Aorta (tissue), 5 donors: ENCODE measurements at regions not wholly inside any gene's neighbourhood (a gene's known extent, or its start where the extent isn't known, plus 50 kb on each side); places are given as distances from the start of the nearest gene placed in this dataset.

ENCODE experiments used
- ATAC-seq: fragments of 200-7000 bp; cut with Tn5 transposase; one replicate; pipeline ENCODE4 v1.9.1; 2022; ENCODE audit warnings: moderate library complexity; ENCODE audit not compliant: low FRiP score
- DNase-seq, 2 donors: peaks; one replicate each; pipeline ENCODE4 v3.0.0-alpha.2; 2020
- H3K27ac ChIP-seq, 2 donors: one replicate each; pipeline ENCODE4 v1.5.1; 2013; ENCODE audit warnings: low read length in 2 of 2, mild to moderate bottlenecking in 2 of 2, moderate library complexity in 2 of 2, control low read depth in 1 of 2, inconsistent platforms in 1 of 2, low read depth in 1 of 2
- H3K27me3 ChIP-seq, 2 donors: one replicate each; pipeline ENCODE4 v1.6.1; 2013; ENCODE audit warnings: control low read depth in 1 of 2, low read length in 1 of 2, mild to moderate bottlenecking in 1 of 2, moderate library complexity in 1 of 2; ENCODE audit not compliant: insufficient read depth in 2 of 2, control insufficient read depth in 1 of 2
- H3K36me3 ChIP-seq, 2 donors: one replicate each; pipeline ENCODE4 v1.6.1; 2013; ENCODE audit warnings: control low read depth in 1 of 2, low read length in 1 of 2, mild to moderate bottlenecking in 1 of 2; ENCODE audit not compliant: insufficient read depth in 2 of 2, control insufficient read depth in 1 of 2
- H3K4me1 ChIP-seq, 2 donors: one replicate each; pipeline ENCODE4 v1.6.1; 2013; ENCODE audit warnings: low read length in 2 of 2, control low read depth in 1 of 2, mild to moderate bottlenecking in 1 of 2, moderate library complexity in 1 of 2; ENCODE audit not compliant: insufficient read depth in 2 of 2, control insufficient read depth in 1 of 2
- H3K4me3 ChIP-seq, 2 donors: one replicate each; pipeline ENCODE4 v1.5.1; 2013; ENCODE audit warnings: low read length in 2 of 2, control low read depth in 1 of 2, mild to moderate bottlenecking in 1 of 2
- H3K9me3 ChIP-seq: one replicate; pipeline ENCODE4 v1.6.1; 2013; ENCODE audit warnings: mild to moderate bottlenecking, low read length; ENCODE audit not compliant: control insufficient read depth
- WGBS, 2 donors: extraction: QIAGEN DNeasy Blood & Tissue Kit; methylation state at CpG; one replicate each; pipeline ENCODE4 v1.1.7; 2013; 5-methylcytosine and 5-hydroxymethylcytosine counted together
- intact Hi-C, 2 donors: fragments of 100-400 bp; cut with DNase I; formaldehyde crosslinking; loops; one replicate each; pipeline versions ENCODE4 v1.14.2 to v1.15.0; 2022
- donor health status: healthy with polysubstance abuse.
- donor health status: Bipolar disorder and iron deficiency.
- donor health status: DM: no; HTN: no; CAD: no.
- donor health status: DM: no; HTN: no; CAD: no.
- donor health status: DM: yes; HTN: yes; CAD: no.

DNA sequence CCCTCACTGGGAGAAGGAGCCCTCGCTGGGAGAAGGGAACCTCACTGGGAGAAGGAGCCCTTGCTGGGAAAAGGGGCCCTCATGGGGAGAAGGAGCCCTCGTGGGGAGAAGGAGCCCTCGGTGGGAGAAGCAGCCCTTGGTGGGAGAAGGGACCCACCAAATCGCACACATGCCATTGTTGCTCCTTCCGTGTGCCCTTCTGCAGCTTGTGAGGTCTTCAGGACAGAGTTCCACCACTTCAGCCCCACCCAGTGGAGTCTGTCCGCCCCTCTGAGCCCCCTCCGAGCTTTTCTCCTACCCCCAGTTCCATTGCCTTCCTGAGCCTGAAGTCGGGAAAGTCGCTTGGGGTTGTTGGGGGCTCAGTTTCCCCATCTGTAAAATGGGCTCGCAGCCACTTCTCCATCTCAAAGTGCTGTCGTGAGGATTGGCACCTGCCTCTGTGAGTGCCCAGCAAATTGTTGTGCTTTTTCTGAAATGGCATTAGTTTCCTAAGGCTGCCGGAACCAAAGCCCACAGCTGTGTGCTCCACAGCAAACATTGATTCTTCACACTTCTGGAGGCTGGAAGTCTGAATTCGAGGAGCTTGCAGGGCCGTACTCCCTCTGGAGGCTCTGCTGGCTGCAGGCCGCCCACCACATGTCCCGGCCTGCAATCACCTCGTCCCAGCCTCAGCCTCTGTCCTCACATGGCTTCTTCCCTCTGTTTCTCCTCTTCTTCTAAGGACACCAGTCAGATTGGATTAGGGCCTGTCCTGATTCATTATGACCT is 124.7 kb upstream of the PMEPA1 start:
- Histone ChIP-seq H3K27me3 (no peaks in the 10 kb centered on the region), H3K36me3 (no peaks in the 10 kb centered on the region), H3K4me1 (no peaks in the 10 kb centered on the region), H3K27ac (no peak overlapping the region), H3K9me3 (no peaks in the 10 kb centered on the region), H3K4me3 (no peak overlapping the region)
- DNase-seq (no peak), ATAC-seq (no peak)
- 86 to 89% methylated on average over 17 of the region's 17 CpGs for WGBS, 2 donors
- intact Hi-C loops, result no loop called here

DNA sequence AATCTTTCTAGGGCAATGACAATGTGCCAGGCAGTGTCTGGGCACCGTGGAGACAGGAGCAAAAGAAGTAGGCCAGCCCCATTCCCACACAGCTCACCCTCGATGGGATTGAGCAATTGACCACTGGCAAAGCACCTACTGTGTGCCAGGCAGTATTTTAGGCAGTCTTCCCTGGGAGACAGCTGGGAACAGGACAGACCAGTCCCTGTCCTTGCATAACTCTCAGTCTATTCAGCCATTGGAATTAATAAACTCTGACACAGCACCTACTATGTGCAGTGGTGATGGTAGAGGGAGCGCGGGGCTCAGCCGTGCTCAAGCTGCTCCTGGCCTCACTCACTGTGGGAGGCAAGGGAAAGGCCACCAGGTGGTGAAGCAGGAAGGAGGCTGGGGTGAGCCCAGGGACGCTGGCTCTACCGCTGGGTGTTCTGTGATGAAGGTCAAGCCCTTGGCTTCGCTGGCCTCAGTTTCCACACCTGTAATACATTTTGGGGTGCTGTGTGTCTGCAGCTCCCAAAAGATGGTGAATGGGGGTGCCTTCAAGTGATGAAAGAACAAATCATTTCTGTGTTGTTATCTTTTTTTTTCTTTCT is 122.3 kb upstream of the PMEPA1 start:
- Histone ChIP-seq H3K9me3 (no peaks in the 10 kb centered on the region), H3K27me3 (no peaks in the 10 kb centered on the region), H3K36me3 (no peaks in the 10 kb centered on the region), H3K27ac (no peak overlapping the region), H3K4me1 (no peaks in the 10 kb centered on the region), H3K4me3 (no peak overlapping the region)
- intact Hi-C loops, result no loop called here
- ATAC-seq (no peak), DNase-seq (no peak)
- WGBS, 2 donors, result 74 to 77% methylated on average over 8 of the region's 8 CpGs

DNA sequence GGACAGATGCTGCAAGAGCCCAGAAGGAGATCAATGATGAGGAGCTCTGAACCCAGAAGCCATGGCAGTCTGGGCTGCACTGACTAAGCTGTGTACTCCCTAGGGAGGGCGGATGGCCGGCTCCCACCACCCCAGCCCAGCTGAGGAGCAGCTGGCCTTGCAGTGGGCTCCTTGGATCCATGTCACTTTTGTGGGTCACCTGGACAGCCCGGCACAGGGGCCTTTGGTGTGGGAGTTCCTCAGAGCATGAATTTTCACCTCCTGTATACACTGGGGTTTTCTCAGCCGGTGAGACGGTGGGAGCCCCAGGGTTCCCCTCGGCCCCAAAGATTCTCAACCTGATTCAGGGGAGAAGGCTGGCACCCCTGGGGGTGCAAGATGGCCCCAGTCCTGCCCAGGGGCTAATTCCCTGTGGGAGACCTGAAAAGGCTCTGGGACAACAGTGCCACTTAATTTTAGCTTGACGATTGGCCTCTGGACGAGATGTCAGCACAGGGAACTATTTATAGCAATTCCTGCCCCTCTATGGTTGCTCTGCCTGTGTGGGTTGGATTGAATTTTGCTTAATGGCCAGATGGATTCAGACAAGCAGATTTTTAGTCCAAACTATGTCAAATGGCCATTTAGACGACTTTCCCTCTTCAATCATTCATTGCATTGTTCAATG is 121.6 kb upstream of the PMEPA1 start:
- DNase-seq (no peak), ATAC-seq (no peak)
- Histone ChIP-seq H3K36me3 (no peaks in the 10 kb centered on the region), H3K4me3 (no peak overlapping the region), H3K9me3 (no peaks in the 10 kb centered on the region), H3K4me1 (no peaks in the 10 kb centered on the region), H3K27ac (no peak overlapping the region), H3K27me3 (no peaks in the 10 kb centered on the region)
- 61 to 63% methylated on average over 9 of the region's 9 CpGs for WGBS, 2 donors
- intact Hi-C loops, result no loop called here

DNA sequence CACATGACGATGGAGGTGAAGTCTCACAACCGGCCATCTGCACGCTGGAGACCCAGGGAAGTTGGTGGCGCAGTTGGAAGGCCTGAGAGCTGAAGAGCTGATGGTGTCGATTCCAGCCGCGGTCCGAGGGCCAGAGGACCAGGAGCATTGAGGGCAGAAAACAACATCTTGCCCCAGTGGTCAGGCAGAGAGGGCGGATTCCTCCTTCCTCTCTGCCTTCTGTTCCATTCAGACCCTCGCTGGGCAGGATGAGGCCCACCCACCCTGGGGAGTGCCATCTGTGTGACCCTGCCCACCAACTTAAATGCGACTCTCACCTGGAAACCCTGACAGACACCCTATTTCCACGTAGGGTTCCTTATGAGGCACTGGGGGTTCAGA is 120.7 kb upstream of the PMEPA1 start:
- intact Hi-C loops, result no loop called here
- Histone ChIP-seq H3K4me1 (no peaks in the 10 kb centered on the region), H3K36me3 (no peaks in the 10 kb centered on the region), H3K4me3 (no peak overlapping the region), H3K9me3 (no peaks in the 10 kb centered on the region), H3K27me3 (no peaks in the 10 kb centered on the region), H3K27ac (no peak overlapping the region)
- 94 to 98% methylated on average over 12 of the region's 12 CpGs for WGBS, 2 donors
- DNase-seq, result no peak
- ATAC-seq, result no peak

DNA sequence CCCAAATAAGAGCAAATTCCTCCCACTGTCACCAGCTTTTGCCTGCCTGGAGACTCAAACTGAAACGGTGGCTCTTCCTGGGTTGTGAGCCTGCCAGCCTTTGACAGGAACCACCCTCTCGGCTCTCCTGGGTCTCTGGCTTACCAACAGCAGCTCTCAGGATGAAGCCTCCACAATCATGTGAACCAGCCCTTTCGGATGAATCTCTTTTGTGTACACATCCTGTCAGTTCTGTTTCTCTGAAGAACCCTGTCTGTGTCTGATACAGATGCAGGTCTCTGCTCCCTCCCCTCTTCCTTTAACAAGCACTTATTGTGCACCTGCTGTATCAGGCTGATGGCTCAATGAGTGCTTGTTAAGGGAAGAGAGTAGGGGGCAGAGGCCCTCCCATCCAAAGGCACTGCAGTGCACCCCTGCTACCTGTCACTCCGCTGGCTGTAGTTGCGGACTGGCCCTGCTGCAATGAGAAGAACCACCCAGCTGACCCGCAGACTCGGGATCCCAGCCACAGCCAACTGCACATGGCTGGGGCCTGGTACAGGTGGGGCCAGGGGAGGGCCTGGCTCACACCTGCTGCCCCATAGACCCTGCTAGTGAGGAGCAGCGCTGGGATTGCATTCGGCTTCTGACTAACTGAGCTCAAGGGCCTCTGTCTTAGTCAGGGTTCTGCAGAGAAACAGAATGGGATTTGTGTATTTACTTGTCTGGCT is 120.1 kb upstream of the PMEPA1 start:
- 92 to 93% methylated on average over 9 of the region's 9 CpGs for WGBS, 2 donors
- H3K9me3 ChIP-seq, result no peaks in the 10 kb centered on the region
- intact Hi-C loops, result no loop called here
- no peak overlapping the region for H3K27ac ChIP-seq
- ATAC-seq, result no peak
- no peaks in the 10 kb centered on the region for H3K27me3 ChIP-seq
- no peaks in the 10 kb centered on the region for H3K36me3 ChIP-seq
- no peaks in the 10 kb centered on the region for H3K4me1 ChIP-seq
- H3K4me3 ChIP-seq, result no peak overlapping the region
- DNase-seq, result no peak

DNA sequence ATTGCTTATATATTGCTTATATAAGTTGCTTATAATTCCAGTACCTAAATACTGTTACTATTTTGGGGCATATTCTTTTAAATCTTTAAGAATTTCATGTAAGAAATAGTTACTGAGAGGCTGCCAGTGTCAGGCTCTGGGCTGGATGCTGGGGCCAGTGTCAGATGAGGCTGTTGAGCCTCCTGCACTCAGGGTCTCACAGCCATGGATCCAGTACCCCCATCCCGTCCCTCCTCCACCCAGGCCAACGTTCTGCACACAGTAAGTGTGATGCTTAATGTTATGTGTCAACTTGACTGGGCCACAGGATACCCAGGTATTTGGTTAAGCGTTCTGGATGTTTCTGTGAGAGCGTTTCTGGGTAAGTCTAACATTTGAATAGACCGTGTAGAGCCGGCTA is 119.5 kb upstream of the PMEPA1 start:
- intact Hi-C loops, result no loop called here

DNA sequence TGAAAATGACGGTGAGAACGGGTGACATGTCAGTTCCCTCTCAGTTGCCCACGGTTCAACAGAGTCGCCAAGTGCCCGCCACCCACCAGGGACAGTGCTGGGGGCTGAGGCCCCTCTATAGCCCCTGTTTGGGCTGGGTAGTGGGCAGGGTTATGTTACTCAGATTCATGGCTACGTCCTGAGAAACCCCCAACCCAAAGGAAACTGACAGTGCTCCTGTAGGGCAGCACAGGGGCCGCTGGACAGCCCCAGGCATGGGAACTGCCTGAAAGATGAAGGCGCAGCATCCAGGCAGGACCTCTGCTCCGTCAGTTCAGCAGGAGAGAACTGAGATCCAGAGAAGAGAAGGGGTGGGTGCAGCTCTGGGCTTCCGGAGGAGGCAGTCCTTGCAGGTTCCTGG is 118.9 kb upstream of the PMEPA1 start:
- H3K9me3 ChIP-seq, result no peaks in the 10 kb centered on the region
- WGBS, 2 donors, result 96% methylated on average over 10 of the region's 10 CpGs
- H3K4me3 ChIP-seq, result no peak overlapping the region
- no peak for DNase-seq
- H3K4me1 ChIP-seq, result no peaks in the 10 kb centered on the region
- no peak for ATAC-seq
- intact Hi-C loops, result no loop called here
- no peaks in the 10 kb centered on the region for H3K27me3 ChIP-seq
- no peak overlapping the region for H3K27ac ChIP-seq
- H3K36me3 ChIP-seq, result no peaks in the 10 kb centered on the region

More for the DNA sequence above, 119.5 kb upstream of the PMEPA1 start:
- H3K27me3 ChIP-seq, result no peaks in the 10 kb centered on the region
- H3K36me3 ChIP-seq, result no peaks in the 10 kb centered on the region
- H3K9me3 ChIP-seq, result no peaks in the 10 kb centered on the region
- no peak overlapping the region for H3K4me3 ChIP-seq
- H3K4me1 ChIP-seq, result no peaks in the 10 kb centered on the region
- ATAC-seq, result no peak
- WGBS, 2 donors, result 89 to 91% methylated on average over 6 of the region's 6 CpGs
- no peak overlapping the region for H3K27ac ChIP-seq
- DNase-seq, result no peak

DNA sequence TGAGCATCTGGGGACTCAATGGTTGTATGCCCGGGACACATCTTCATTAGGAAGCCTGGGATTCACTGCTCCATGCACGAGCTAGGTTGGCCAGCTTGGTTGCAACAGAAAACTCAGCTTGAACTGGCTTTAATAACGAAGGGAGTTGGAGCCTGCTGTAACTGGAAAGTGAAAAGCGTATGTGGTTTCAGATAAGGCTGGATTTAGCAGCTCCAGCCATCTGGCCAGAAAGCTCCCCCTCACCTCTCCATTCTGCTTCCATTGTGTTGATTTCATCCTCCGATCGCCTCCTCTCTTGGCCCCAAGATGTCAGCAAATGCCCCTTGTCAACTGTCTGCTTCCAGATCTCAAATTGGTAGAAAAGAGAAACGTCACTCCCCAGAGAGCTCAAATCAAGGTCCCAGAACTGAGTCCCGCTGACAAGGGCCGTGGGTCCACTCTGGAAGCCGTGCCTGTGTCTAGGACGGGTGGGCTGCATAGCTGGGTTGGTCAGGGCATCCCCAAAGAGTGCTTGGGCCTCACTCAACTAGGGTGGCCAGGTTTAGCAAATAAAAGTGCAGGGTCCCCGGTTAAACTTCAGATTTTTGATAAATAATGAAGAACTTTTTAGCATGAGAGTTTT is 117.0 kb upstream of the PMEPA1 start:
- no peaks in the 10 kb centered on the region for H3K27me3 ChIP-seq
- ATAC-seq (no peak), DNase-seq (no peak)
- H3K36me3 ChIP-seq, result no peaks in the 10 kb centered on the region
- WGBS, 2 donors, result 67 to 73% methylated on average over 12 of the region's 12 CpGs
- H3K4me1 ChIP-seq, result no peaks in the 10 kb centered on the region
- no peak overlapping the region for H3K4me3 ChIP-seq
- intact Hi-C loops, result no loop called here
- H3K27ac ChIP-seq, result no peak overlapping the region
- no peaks in the 10 kb centered on the region for H3K9me3 ChIP-seq
